ENCODE measurements at regions not wholly inside any gene's neighbourhood (a gene's known extent, or its start where the extent isn't known, plus 50 kb on each side); places are given as distances from the start of the nearest gene placed in this dataset.

DNA sequence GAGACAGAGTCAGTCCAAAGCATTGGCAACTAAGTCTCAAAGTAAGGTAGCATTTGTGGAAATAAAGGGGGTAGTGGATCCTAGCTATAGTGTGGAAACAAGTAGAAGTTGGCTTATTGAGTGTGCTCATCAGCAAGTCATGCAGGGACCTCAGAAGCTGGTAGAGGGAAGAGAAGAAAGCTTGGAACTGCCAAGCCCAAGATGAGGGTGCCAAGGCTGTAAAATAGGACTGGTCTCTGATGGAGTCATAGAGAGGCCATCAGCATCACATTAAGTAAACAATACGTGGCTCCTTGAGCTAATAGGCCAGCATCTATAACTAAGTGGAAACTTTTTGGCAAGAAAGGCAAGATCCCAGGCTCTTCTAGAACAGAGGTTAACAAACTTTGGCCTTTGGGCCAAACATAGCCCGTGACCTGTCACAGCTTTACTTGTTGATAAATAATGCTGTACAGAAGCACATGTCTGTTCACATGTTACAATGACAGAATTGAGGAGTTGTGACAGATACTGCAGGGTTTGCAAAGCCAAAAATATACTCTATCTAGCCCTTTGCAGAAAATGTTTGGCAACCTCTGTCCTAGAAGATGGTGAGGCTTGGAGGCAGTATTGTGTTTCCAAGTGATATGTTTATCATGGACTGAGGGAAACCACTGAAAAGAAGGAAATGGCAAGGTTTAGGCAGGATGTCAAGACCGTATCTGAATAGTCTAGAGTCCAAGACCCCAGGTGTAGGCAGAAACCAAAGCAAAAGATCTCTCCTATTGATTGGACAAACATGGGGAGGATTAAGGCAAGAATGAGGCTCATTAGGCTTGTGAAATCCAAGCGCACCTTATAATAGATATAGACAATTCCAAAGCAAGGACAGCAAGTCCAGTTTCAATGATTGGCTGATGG is 62.5 kb upstream of the CD44 start:
- no peak for TF ChIP-seq POLR2A (IDR thresholded peaks at IDR 0.05)
- TF ChIP-seq CTCF (IDR thresholded peaks at IDR 0.05), result no peak

Measured in right lobe of liver (tissue), 4 donors.